Smooth muscle cell (in vitro differentiated cells): ENCODE measurements at regions not wholly inside any gene's neighbourhood (a gene's known extent, or its start where the extent isn't known, plus 50 kb on each side); places are given as distances from the start of the nearest gene placed in this dataset.

ENCODE experiments used
- DNase-seq: peaks from one replicate; lab custom pipeline; 2025; ENCODE audit not compliant: unreplicated experiment; lab: John Stamatoyannopoulos, UW
- H2AFZ ChIP-seq: fragments of 200-600 bp; sonication (generic); 2 replicates; pipeline ENCODE4 v1.6.0; 2016; ENCODE audit warnings: antibody characterized with exemption, low read depth, mild to moderate bottlenecking
- H3F3A ChIP-seq: fragments of 200-600 bp; sonication (generic); 2 replicates; pipeline ENCODE4 v1.6.0; 2017; ENCODE audit warnings: antibody characterized with exemption, low read depth
- H3K27ac ChIP-seq: fragments of 200-600 bp; sonication (generic); 2 replicates; pipeline ENCODE4 v1.5.1; 2016; ENCODE audit warnings: low read depth, mild to moderate bottlenecking
- H3K27me3 ChIP-seq: fragments of 200-600 bp; sonication (generic); 2 replicates; pipeline ENCODE4 v1.6.1; 2016; ENCODE audit warnings: low read depth, mild to moderate bottlenecking
- H3K36me3 ChIP-seq: fragments of 200-600 bp; sonication (generic); 2 replicates; pipeline ENCODE4 v1.5.1; 2016; ENCODE audit warnings: low read depth
- H3K4me1 ChIP-seq: fragments of 200-600 bp; sonication (generic); 2 replicates; pipeline ENCODE4 v1.5.1; 2016; ENCODE audit warnings: low read depth
- H3K4me2 ChIP-seq: fragments of 200-600 bp; sonication (generic); 2 replicates; pipeline ENCODE4 v1.6.0; 2016; ENCODE audit warnings: mild to moderate bottlenecking
- H3K4me3 ChIP-seq: fragments of 200-600 bp; sonication (generic); 2 replicates; pipeline ENCODE4 v1.5.1; 2016; ENCODE audit warnings: mild to moderate bottlenecking
- H3K79me2 ChIP-seq: fragments of 200-600 bp; sonication (generic); 2 replicates; pipeline ENCODE4 v1.6.0; 2016; ENCODE audit warnings: low read depth, mild to moderate bottlenecking
- H3K9ac ChIP-seq: fragments of 200-600 bp; sonication (generic); 2 replicates; pipeline ENCODE4 v1.6.0; 2016; ENCODE audit warnings: low read depth
- H3K9me3 ChIP-seq: fragments of 200-600 bp; sonication (generic); replicated peaks from 2 replicates; pipeline ENCODE4 v1.5.1; 2016; ENCODE audit warnings: low read depth
- H4K20me1 ChIP-seq: fragments of 200-600 bp; sonication (generic); 2 replicates; pipeline ENCODE4 v1.6.0; 2016; ENCODE audit warnings: low read depth
- WGBS: methylation state at CpG from one replicate; pipeline ENCODE4 v1.1.7; 2016; ENCODE audit warnings: low lambda C conversion rate; 5-methylcytosine and 5-hydroxymethylcytosine counted together
- TF ChIP-seq, protein P1 (sequence below): fragments of 200-600 bp; sonication (generic); IDR thresholded peaks from 2 replicates; pipeline ENCODE4 v1.5.1; 2017; ENCODE audit warnings: borderline replicate concordance, mild to moderate bottlenecking, antibody characterized with exemption; ENCODE audit not compliant: insufficient read depth, poor library complexity, severe bottlenecking

- H2AFZ ChIP-seq, result peak overlapping the region; percentile 94
- H3K4me2 ChIP-seq, result peak overlapping the region; percentile 87
- H3K27me3 ChIP-seq, result no peaks in the 10 kb centered on the region
- peaks cover 12% of the 10 kb centered on the region for H3F3A ChIP-seq
- peak overlapping the region; percentile 67 for H3K27ac ChIP-seq
- H3K9ac ChIP-seq, result peak overlapping the region; percentile 6
- H3K79me2 ChIP-seq, result no peaks in the 10 kb centered on the region
- peak overlapping the region; percentile 46 for H3K4me3 ChIP-seq
- WGBS, result 97% methylated on average over 2 of the region's 2 CpGs
- no peaks in the 10 kb centered on the region for H4K20me1 ChIP-seq
- TF ChIP-seq, protein P1, sequence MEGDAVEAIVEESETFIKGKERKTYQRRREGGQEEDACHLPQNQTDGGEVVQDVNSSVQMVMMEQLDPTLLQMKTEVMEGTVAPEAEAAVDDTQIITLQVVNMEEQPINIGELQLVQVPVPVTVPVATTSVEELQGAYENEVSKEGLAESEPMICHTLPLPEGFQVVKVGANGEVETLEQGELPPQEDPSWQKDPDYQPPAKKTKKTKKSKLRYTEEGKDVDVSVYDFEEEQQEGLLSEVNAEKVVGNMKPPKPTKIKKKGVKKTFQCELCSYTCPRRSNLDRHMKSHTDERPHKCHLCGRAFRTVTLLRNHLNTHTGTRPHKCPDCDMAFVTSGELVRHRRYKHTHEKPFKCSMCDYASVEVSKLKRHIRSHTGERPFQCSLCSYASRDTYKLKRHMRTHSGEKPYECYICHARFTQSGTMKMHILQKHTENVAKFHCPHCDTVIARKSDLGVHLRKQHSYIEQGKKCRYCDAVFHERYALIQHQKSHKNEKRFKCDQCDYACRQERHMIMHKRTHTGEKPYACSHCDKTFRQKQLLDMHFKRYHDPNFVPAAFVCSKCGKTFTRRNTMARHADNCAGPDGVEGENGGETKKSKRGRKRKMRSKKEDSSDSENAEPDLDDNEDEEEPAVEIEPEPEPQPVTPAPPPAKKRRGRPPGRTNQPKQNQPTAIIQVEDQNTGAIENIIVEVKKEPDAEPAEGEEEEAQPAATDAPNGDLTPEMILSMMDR, result no peak
- no peaks in the 10 kb centered on the region for H3K36me3 ChIP-seq
- no peak for DNase-seq
- no peaks in the 10 kb centered on the region for H3K9me3 ChIP-seq
- H3K4me1 ChIP-seq, result peaks cover 29% of the 10 kb centered on the region
These were observed 149.1 kb downstream of the FBXO8 start for GRCh38 chr4:174134361-174134760.

DNA sequence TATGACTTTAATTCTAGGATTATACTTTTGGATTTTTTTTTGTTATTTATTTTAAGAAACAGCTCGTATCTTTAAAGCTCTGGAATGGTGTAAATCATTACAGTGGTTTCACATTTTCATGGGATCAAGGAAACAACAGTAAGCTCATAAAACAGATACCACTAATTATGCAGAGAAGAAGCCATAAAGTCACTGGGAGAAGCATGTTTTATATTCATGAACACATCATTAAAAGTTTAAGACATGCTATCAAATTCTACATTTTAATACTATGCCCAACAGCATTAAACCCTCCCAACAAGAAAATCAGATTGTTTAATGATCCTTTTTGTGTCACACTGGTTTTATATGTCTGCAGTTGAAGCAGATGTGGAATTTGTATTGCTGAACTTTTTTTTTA is 149.9 kb downstream of the FBXO8 start:
- Histone ChIP-seq H3K4me3 (peak overlapping the region; percentile 46), H3K9me3 (no peaks in the 10 kb centered on the region), H3F3A (peaks cover 12% of the 10 kb centered on the region), H4K20me1 (no peaks in the 10 kb centered on the region), H3K79me2 (no peaks in the 10 kb centered on the region), H3K9ac (peak overlapping the region; percentile 23), H3K27me3 (no peaks in the 10 kb centered on the region), H3K4me2 (peak overlapping the region; percentile 87), H3K27ac (peak overlapping the region; percentile 67), H3K36me3 (no peaks in the 10 kb centered on the region), H3K4me1 (peaks cover 29% of the 10 kb centered on the region), H2AFZ (peak overlapping the region; percentile 94)
- DNase-seq, result no peak
- TF ChIP-seq, protein P1, result no peak
- WGBS, result 11% methylated on average over 1 of the region's 1 CpG

DNA sequence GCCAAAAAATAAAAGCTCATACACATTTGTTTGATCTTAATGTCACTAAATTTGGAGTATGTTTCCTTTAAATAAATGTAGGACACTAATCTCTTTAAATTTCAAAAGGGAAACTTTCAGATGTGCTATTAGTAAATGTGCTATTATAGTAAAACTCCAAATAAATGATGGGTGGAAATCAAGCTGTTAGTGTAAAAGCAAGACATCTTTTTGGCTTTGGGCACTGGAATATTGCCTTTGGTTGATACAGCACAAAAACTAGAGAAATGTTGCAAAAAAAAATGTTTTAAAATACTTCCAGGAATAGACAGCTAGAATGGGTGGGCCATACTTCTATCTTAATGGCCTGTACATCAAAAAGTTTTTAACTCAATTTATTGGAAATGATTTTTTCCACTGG is 151.6 kb downstream of the FBXO8 start:
- Histone ChIP-seq H3K79me2 (no peaks in the 10 kb centered on the region), H3K9me3 (no peaks in the 10 kb centered on the region), H2AFZ (peak overlapping the region; percentile 74), H3K4me1 (peaks cover 29% of the 10 kb centered on the region), H3K27me3 (no peaks in the 10 kb centered on the region), H3K4me2 (no peak overlapping the region), H3K4me3 (no peak overlapping the region), H3K27ac (no peak overlapping the region), H3F3A (peaks cover 12% of the 10 kb centered on the region), H4K20me1 (no peaks in the 10 kb centered on the region), H3K9ac (no peak overlapping the region), H3K36me3 (no peaks in the 10 kb centered on the region)
- TF ChIP-seq, protein P1, result no peak
- DNase-seq, result no peak

- Histone ChIP-seq H2AFZ (peak overlapping the region; percentile 70), H3K79me2 (peaks cover 16% of the 10 kb centered on the region), H3K4me2 (peak overlapping the region; percentile 60), H3K9me3 (no peaks in the 10 kb centered on the region), H3K36me3 (no peaks in the 10 kb centered on the region), H3K9ac (no peak overlapping the region), H3K27me3 (no peaks in the 10 kb centered on the region), H4K20me1 (no peaks in the 10 kb centered on the region), H3K4me3 (no peak overlapping the region), H3F3A (no peaks in the 10 kb centered on the region), H3K27ac (peak overlapping the region; percentile 34), H3K4me1 (peaks cover 8% of the 10 kb centered on the region)
- TF ChIP-seq, protein P1, result no peak
- DNase-seq, result no peak
- 66% methylated on average over 1 of the region's 1 CpG for WGBS
These were observed 160.8 kb downstream of the FBXO8 start for GRCh38 chr4:174122705-174123104.
